ENCODE measurements at regions not wholly inside any gene's neighbourhood (a gene's known extent, or its start where the extent isn't known, plus 50 kb on each side); places are given as distances from the start of the nearest gene placed in this dataset.

DNA sequence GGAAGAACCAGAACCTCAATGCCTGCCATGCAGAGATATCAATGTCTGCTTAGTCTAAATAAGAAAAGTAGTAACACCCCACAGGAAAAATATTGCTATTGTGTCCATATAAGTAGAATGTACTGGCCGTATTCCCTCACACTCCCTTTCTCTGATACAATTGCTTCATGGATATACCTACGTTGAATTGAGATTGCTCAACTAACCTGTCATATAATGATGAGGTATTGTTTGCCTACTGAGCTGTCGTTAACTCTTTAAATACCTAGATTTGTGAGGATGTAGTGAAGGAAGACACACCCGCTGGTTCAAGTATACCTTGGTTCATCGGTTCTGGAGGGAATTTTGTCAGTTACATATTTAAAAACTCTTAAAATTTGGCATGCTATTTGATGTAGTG lies 480.7 kb upstream of the TCF4 start:
- TF ChIP-seq SUPT20H (IDR thresholded peaks at IDR 0.05; ENCODE audit: borderline replicate concordance, control insufficient read depth, low read depth, low read length) = no peak
- TF ChIP-seq POU2F2 (IDR thresholded peaks at IDR 0.05; ENCODE audit: borderline replicate concordance, low read depth, low read length) = no peak
- TF ChIP-seq ASH2L (IDR thresholded peaks at IDR 0.05; ENCODE audit: borderline replicate concordance, low read depth) = no peak
